Epithelial cell of proximal tubule (primary cell): ENCODE measurements at regions not wholly inside any gene's neighbourhood (a gene's known extent, or its start where the extent isn't known, plus 50 kb on each side); places are given as distances from the start of the nearest gene placed in this dataset.

Experiments used
- DNase-seq: peaks from one replicate; pipeline ENCODE4 v3.0.0-alpha.2; 2011; ENCODE audit warnings: low read depth
- H3K4me3 ChIP-seq: 2 replicates; pipeline ENCODE4 v1.5.1; 2011; ENCODE audit warnings: low read depth, mild to moderate bottlenecking, low read length
- CTCF ChIP-seq: conservative IDR thresholded peaks from 2 replicates; pipeline ENCODE4 v1.5.1; 2012; ENCODE audit warnings: low read depth, mild to moderate bottlenecking, low read length

GRCh38 chr3:59510576-59510975, 460.8 kb upstream of the CFAP20DC start:
- TF ChIP-seq CTCF = no peak
- no peak overlapping the region for H3K4me3 ChIP-seq
- no peak for DNase-seq

- DNase-seq = no peak
Observed at GRCh38 chr3:59508273-59508672, 458.4 kb upstream of the CFAP20DC start.

DNA sequence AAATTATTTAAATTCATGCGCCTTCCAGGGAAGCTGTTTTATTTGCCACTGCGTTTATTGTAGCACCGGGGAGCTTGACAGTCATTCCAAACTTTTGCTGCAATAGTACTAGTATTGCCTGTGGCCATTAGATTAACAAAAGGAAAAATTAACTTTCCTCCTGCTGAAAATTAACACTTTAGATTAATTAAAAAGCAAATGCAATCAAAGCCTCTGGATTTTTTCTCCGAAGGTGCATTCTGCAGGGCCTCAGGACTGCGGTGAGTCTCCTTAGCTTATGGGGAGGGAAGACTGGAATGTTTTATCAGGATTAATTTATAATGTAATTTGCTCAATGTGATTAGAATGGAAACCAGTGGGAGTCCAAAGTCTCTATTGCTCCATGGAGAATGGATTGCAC, 456.4 kb upstream of the CFAP20DC start:
- no peak for TF ChIP-seq CTCF
- H3K4me3 ChIP-seq = no peak overlapping the region
- DNase-seq = no peak

More at GRCh38 chr3:59508273-59508672, 458.4 kb upstream of the CFAP20DC start:
- no peak for TF ChIP-seq CTCF
- H3K4me3 ChIP-seq = no peak overlapping the region

- no peak for TF ChIP-seq CTCF
- no peak for DNase-seq
- no peak overlapping the region for H3K4me3 ChIP-seq
Observed at GRCh38 chr3:59503441-59503840, 453.6 kb upstream of the CFAP20DC start.

GRCh38 chr3:59502806-59503205, 453.0 kb upstream of the CFAP20DC start:
- TF ChIP-seq CTCF = no peak
- no peak for DNase-seq
- no peak overlapping the region for H3K4me3 ChIP-seq

- no peak overlapping the region for H3K4me3 ChIP-seq
- no peak for TF ChIP-seq CTCF
- DNase-seq = no peak
Observed at GRCh38 chr3:59499954-59500353, 450.1 kb upstream of the CFAP20DC start.

DNA sequence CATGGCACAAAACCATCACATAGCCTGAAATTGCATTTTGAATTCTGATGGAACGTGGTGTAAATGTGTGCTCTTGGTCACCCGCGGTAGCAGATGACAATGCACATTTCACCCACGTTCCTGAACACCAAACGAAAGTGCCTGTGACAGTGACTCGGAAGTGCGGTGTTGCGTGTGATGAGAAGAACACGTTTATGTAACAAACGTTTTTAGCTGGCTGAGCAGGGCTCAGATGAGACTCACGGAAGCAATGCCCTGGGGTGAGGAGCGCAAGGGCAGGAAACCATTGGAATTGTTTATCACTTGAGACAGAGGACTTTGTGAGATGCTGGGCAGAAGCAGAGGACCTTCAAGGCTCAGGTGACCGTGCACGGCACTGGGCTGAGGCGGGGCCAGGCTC, 449.2 kb upstream of the CFAP20DC start:
- no peak overlapping the region for H3K4me3 ChIP-seq
- TF ChIP-seq CTCF = no peak
- no peak for DNase-seq
